Common myeloid progenitor, CD34-positive (primary cell): ENCODE measurements at regions not wholly inside any gene's neighbourhood (a gene's known extent, or its start where the extent isn't known, plus 50 kb on each side); places are given as distances from the start of the nearest gene placed in this dataset.

Source experiments
- CTCF ChIA-PET: fragments of 350-600 bp; sonication (Branson Sonifier 250); formaldehyde crosslinking; loops from one replicate; lab custom pipeline; 2021; ENCODE audit warnings: antibody characterized with exemption; lab: Charles Lee
- POLR2A ChIA-PET: fragments of 350-600 bp; sonication (Branson Sonifier 250); formaldehyde crosslinking; loops from one replicate; lab custom pipeline; 2021; ENCODE audit warnings: antibody characterized with exemption; lab: Charles Lee
- DNase-seq, 3 donors: peaks; one replicate each; pipeline versions ENCODE4 v3.0.0 to v3.0.0-alpha.2; 2013
- H3K27ac ChIP-seq, 2 experiments: 1 replicate in 1 of 2; 2 replicates in 1 of 2; pipeline ENCODE4 v1.7.0; 2013; ENCODE audit warnings: inconsistent platforms in 2 of 2, low read length in 2 of 2, mild to moderate bottlenecking in 2 of 2, low read depth in 1 of 2, moderate library complexity in 1 of 2; ENCODE audit not compliant: severe bottlenecking in 2 of 2, insufficient read depth in 1 of 2, poor library complexity in 1 of 2
- H3K27me3 ChIP-seq, 5 experiments: replicated peaks in 2 of 5; 1 replicate in 3 of 5; 2 replicates in 2 of 5; pipeline versions ENCODE4 v1.6.1 to v1.7.0; 2013; ENCODE audit warnings: low read length in 4 of 5, mild to moderate bottlenecking in 2 of 5, moderate library complexity in 2 of 5, inconsistent platforms in 1 of 5; ENCODE audit not compliant: insufficient read depth in 5 of 5, control insufficient read depth in 4 of 5
- H3K36me3 ChIP-seq, 4 experiments: 1 replicate in 2 of 4; 2 replicates in 2 of 4; pipeline versions ENCODE4 v1.6.1 to v1.7.0; 2013; ENCODE audit warnings: low read length in 3 of 4, control low read depth in 1 of 4, mild to moderate bottlenecking in 1 of 4; ENCODE audit not compliant: control insufficient read depth in 4 of 4, insufficient read depth in 4 of 4
- H3K4me1 ChIP-seq, 4 experiments: 1 replicate in 3 of 4; 2 replicates in 1 of 4; pipeline versions ENCODE4 v1.6.1 to v1.7.1; 2013; ENCODE audit warnings: low read length in 3 of 4, mild to moderate bottlenecking in 3 of 4, control low read depth in 1 of 4, inconsistent platforms in 1 of 4, moderate library complexity in 1 of 4; ENCODE audit not compliant: control insufficient read depth in 4 of 4, insufficient read depth in 4 of 4; ENCODE audit errors: control extremely low read depth in 1 of 4
- H3K4me3 ChIP-seq, 7 experiments: 1 replicate in 4 of 7; 2 replicates in 3 of 7; pipeline versions ENCODE4 v1.5.1 to v1.7.0; 2013; ENCODE audit warnings: mild to moderate bottlenecking in 7 of 7, low read length in 6 of 7, moderate library complexity in 6 of 7, inconsistent platforms in 2 of 7, low read depth in 2 of 7, control low read depth in 1 of 7; ENCODE audit not compliant: insufficient read depth in 4 of 7, control insufficient read depth in 1 of 7; ENCODE audit errors: extremely low read depth in 1 of 7
- H3K9me3 ChIP-seq, 5 experiments: 1 replicate in 4 of 5; 2 replicates in 1 of 5; pipeline versions ENCODE4 v1.6.1 to v1.7.1; 2013; ENCODE audit warnings: low read length in 4 of 5, mild to moderate bottlenecking in 2 of 5, inconsistent platforms in 1 of 5, low read depth in 1 of 5, moderate library complexity in 1 of 5; ENCODE audit not compliant: control insufficient read depth in 4 of 5, insufficient read depth in 2 of 5; ENCODE audit errors: control extremely low read depth in 1 of 5
- WGBS: methylation state at CpG from one replicate; pipeline ENCODE4 v1.1.5; 2013; ENCODE audit not compliant: insufficient coverage; 5-methylcytosine and 5-hydroxymethylcytosine counted together

DNA sequence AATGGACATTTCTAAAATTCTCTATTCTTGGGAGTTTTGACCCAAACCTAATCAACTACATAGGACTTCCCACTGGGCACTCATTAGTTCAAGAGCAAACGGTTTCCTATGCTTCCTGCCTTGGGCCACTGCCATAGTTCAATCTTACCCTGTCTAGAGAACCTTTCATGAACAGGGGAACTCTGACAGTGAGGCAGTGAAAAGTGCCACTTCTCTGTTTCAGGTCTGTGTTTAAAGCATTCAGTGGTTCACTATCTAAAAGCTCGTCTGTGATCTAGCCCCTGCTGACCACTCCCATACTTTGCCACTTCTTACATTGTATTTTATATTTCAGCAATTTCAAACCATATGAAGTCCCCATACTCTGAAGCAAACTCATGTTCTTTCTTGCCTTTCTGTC, 122.7 kb upstream of the IGF1 start:
- Histone ChIP-seq H3K27me3 (no peaks in the 10 kb centered on the region), H3K4me3 (no peak overlapping the region), H3K27ac (no peak overlapping the region), H3K36me3 (no peaks in the 10 kb centered on the region), H3K4me1 (no peaks in the 10 kb centered on the region), H3K9me3 (no peaks in the 10 kb centered on the region)
- ChIA-PET POLR2A (no interaction called here), CTCF (no interaction called here)
- no peak for DNase-seq
- WGBS, result 42% methylated on average over 2 of the region's 2 CpGs

DNA sequence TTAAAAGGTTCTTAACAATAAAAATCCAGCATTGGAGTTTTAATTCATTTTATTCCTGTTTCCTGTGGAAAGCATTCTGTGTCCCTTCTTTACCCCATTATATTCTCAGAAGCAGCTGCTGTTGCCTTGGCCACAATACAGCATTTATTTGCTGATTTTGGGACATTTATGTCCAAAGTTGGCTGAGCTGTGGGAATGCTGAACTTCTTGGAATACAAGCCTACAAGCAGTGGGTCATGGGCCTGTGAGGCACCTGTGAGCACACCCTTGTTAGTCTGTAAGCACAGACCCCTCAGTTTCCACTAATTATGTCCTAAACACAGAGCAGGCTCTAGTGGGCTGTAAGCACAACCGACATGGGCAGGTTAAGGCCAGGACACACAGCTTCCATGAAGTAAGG, 122.2 kb upstream of the IGF1 start:
- ChIA-PET CTCF (no interaction called here), POLR2A (no interaction called here)
- no peak overlapping the region for H3K27ac ChIP-seq
- DNase-seq, result no peak
- H3K36me3 ChIP-seq, result no peaks in the 10 kb centered on the region
- WGBS, result 100% methylated on average over 1 of the region's 1 CpG
- no peaks in the 10 kb centered on the region for H3K4me1 ChIP-seq
- no peak overlapping the region for H3K4me3 ChIP-seq
- H3K27me3 ChIP-seq, result no peaks in the 10 kb centered on the region
- H3K9me3 ChIP-seq, result no peaks in the 10 kb centered on the region

DNA sequence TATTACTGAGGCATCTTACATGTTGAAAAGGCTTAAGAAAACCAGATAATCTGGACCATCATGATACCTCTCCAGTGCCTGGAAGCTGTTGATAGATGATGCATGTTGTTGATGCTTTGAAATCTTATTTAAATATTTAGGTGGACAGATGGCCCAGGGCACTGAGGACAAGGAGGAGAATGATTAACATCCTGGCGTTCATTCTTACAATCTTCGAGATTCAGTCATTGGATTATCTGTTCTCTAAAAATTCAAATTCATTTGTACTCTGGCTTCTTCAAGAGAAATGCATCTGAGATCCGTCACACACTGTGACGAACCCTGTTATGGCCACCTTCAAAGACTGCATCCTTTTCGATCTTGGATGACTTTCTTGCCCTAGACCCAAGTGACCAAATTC, 121.3 kb upstream of the IGF1 start:
- Histone ChIP-seq H3K27me3 (no peaks in the 10 kb centered on the region), H3K4me3 (no peak overlapping the region), H3K4me1 (no peaks in the 10 kb centered on the region), H3K9me3 (no peaks in the 10 kb centered on the region), H3K36me3 (no peaks in the 10 kb centered on the region), H3K27ac (no peak overlapping the region)
- POLR2A ChIA-PET, result no interaction called here
- CTCF ChIA-PET, result no interaction called here
- 96% methylated on average over 5 of the region's 5 CpGs for WGBS
- DNase-seq, result no peak

DNA sequence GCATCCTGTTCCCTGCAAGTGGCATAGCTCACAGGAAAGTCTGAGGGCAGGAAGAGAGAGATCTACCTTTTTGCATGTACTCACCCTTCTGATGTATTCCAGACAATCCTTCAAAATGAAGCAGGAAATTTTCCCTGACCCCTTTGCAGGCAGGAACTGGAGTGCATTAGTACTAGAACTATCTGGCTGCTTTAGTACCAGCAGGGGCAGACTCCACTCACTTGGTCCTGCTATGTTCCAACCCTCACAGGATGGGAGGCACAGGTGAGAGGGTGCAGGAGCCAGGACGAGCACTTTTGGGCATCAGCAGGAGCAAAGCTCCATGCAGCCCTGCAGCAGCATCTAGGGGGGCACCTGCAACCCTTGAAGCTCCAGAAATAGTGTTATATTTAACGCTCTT, 116.3 kb upstream of the IGF1 start:
- DNase-seq, result no peak
- no peak overlapping the region for H3K4me3 ChIP-seq
- H3K36me3 ChIP-seq, result no peaks in the 10 kb centered on the region
- no peak overlapping the region for H3K27ac ChIP-seq
- WGBS, result 100% methylated on average over 2 of the region's 2 CpGs
- no peaks in the 10 kb centered on the region for H3K4me1 ChIP-seq
- CTCF ChIA-PET, result no interaction called here
- POLR2A ChIA-PET, result no interaction called here
- no peaks in the 10 kb centered on the region for H3K9me3 ChIP-seq
- no peaks in the 10 kb centered on the region for H3K27me3 ChIP-seq

DNA sequence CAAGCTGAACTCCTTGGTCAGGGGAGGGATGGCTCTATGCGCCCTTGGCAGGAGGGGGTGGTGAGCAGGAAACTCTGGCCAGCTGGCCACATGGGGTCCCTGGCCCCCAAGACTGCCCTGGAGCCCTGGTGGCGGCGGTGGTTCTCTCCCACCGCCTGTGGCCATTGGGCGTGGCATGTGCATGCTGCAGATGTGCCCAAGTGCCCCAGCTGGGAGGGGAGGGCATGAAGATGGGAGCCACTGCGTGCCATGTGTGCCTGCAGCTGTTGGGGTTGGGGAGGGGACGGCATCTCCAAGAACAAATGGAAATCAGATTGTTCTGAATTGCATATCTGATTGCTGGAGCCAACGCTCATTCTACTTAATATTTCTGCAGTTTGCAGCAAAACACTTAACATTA, 115.7 kb upstream of the IGF1 start:
- Histone ChIP-seq H3K9me3 (no peaks in the 10 kb centered on the region), H3K27me3 (no peaks in the 10 kb centered on the region), H3K4me1 (no peaks in the 10 kb centered on the region), H3K36me3 (no peaks in the 10 kb centered on the region), H3K4me3 (no peak overlapping the region), H3K27ac (no peak overlapping the region)
- ChIA-PET CTCF (no interaction called here), POLR2A (no interaction called here)
- WGBS, result 93% methylated on average over 3 of the region's 8 CpGs
- DNase-seq, result no peak

DNA sequence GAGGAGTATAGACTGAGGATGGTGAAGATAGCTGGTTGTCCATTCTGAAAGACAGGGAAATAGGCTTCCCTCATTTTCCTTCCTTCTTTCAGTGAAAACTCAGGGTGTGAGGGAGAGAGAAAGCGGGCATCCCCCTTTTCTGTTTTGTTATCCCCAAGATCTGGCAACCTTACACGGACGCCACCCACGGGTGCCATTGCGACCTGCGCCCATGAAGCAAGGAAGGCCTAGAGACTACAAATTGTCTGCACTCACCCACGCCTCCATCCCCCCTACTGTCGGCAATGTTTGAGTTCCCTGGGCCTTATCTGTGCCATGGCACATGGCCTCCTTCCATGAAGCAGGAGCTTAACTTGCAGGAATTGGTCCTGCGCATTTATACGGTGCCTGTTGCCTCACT, 115.0 kb upstream of the IGF1 start:
- DNase-seq, result no peak
- Histone ChIP-seq H3K27ac (no peak overlapping the region), H3K27me3 (no peaks in the 10 kb centered on the region), H3K9me3 (no peaks in the 10 kb centered on the region), H3K4me1 (no peaks in the 10 kb centered on the region), H3K4me3 (no peak overlapping the region), H3K36me3 (no peaks in the 10 kb centered on the region)
- CTCF ChIA-PET, result no interaction called here
- 91% methylated on average over 8 of the region's 10 CpGs for WGBS
- POLR2A ChIA-PET, result no interaction called here

DNA sequence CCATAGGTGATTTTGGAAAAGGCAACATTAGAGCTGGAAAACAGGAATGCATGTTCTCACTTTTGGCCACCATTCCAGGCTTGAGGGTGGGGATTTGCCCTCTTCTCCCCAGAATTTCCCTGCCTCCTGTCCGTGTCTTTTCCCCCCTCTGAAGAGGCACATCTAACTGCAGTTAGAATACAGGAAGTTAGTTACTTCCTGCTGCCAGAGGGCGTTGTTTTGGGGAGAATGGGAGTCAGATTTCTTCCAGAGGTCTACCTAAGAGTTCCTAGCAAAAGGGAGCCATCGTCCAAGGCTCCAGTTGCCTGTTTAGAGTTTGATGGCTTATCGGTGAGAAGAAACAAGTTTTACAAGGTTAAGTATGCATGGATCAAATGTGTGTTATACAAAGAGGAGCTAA, 112.8 kb upstream of the IGF1 start:
- CTCF ChIA-PET, result no interaction called here
- Histone ChIP-seq H3K27ac (no peak overlapping the region), H3K27me3 (no peaks in the 10 kb centered on the region), H3K4me3 (no peak overlapping the region), H3K4me1 (no peaks in the 10 kb centered on the region), H3K36me3 (no peaks in the 10 kb centered on the region), H3K9me3 (no peaks in the 10 kb centered on the region)
- DNase-seq, result no peak
- POLR2A ChIA-PET, result no interaction called here
- 29% methylated on average over 1 of the region's 4 CpGs for WGBS
